Astrocyte (in vitro differentiated cells and primary cell): ENCODE measurements at regions not wholly inside any gene's neighbourhood (a gene's known extent, or its start where the extent isn't known, plus 50 kb on each side); places are given as distances from the start of the nearest gene placed in this dataset.

Experiments used
- DNase-seq: peaks from one replicate; pipeline ENCODE4 v3.0.0-alpha.2; 2010; ENCODE audit warnings: low read depth
- FAIRE-seq: peaks from 2 replicates; lab custom pipeline; 2011; peaks lifted over from hg19 to GRCh38; lab: Jason Lieb, UNC
- H2AFZ ChIP-seq: 2 replicates; pipeline ENCODE4 v1.6.0; 2012; ENCODE audit warnings: low read depth, low read length, inconsistent platforms
- H3K27ac ChIP-seq: 2 replicates; pipeline ENCODE4 v1.5.1; 2011; ENCODE audit warnings: low read depth, low read length, inconsistent platforms
- H3K27me3 ChIP-seq: 2 replicates; pipeline ENCODE4 v1.6.0; 2011; ENCODE audit warnings: low read length, inconsistent platforms; ENCODE audit not compliant: insufficient read depth
- H3K36me3 ChIP-seq: 2 replicates; pipeline ENCODE4 v1.5.1; 2011; ENCODE audit warnings: low read length, inconsistent platforms; ENCODE audit not compliant: insufficient read depth
- H3K4me1 ChIP-seq: 2 replicates; pipeline ENCODE4 v1.5.1; 2011; ENCODE audit warnings: low read length, inconsistent platforms; ENCODE audit not compliant: insufficient read depth
- H3K4me2 ChIP-seq: 2 replicates; pipeline ENCODE4 v1.6.0; 2012; ENCODE audit warnings: low read length, inconsistent platforms
- H3K4me3 ChIP-seq: 2 replicates; pipeline ENCODE4 v1.5.1; 2011; ENCODE audit warnings: low read depth, mild to moderate bottlenecking, low read length, inconsistent platforms; ENCODE audit not compliant: insufficient read depth
- H3K79me2 ChIP-seq: 2 replicates; pipeline ENCODE4 v1.6.0; 2012; ENCODE audit warnings: mild to moderate bottlenecking, low read length, inconsistent platforms; ENCODE audit not compliant: insufficient read depth
- H3K9ac ChIP-seq: 2 replicates; pipeline ENCODE4 v1.6.0; 2012; ENCODE audit warnings: mild to moderate bottlenecking, low read length, inconsistent platforms
- H3K9me3 ChIP-seq: 2 replicates; pipeline ENCODE4 v1.5.1; 2012; ENCODE audit warnings: low read depth, mild to moderate bottlenecking, low read length, inconsistent platforms; ENCODE audit not compliant: insufficient read depth
- H4K20me1 ChIP-seq: 2 replicates; pipeline ENCODE4 v1.6.0; 2012; ENCODE audit warnings: low read length, inconsistent platforms; ENCODE audit not compliant: insufficient read depth
- H3K27ac Mint-ChIP-seq: one replicate; pipeline ENCODE4 v1.8.0; 2021; ENCODE audit warnings: mild to moderate bottlenecking, mixed read lengths; ENCODE audit not compliant: unreplicated experiment
- H3K27me3 Mint-ChIP-seq: one replicate; pipeline ENCODE4 v1.8.0; 2021; ENCODE audit warnings: low read depth, mixed read lengths; ENCODE audit not compliant: unreplicated experiment
- H3K36me3 Mint-ChIP-seq: one replicate; pipeline ENCODE4 v1.8.0; 2021; ENCODE audit warnings: low read depth, mixed read lengths; ENCODE audit not compliant: unreplicated experiment
- H3K4me1 Mint-ChIP-seq: one replicate; pipeline ENCODE4 v1.8.0; 2021; ENCODE audit warnings: low read depth, mixed read lengths; ENCODE audit not compliant: unreplicated experiment
- H3K4me3 Mint-ChIP-seq: one replicate; pipeline ENCODE4 v1.8.0; 2021; ENCODE audit warnings: mild to moderate bottlenecking, moderate library complexity, mixed read lengths; ENCODE audit not compliant: unreplicated experiment
- H3K9me3 Mint-ChIP-seq: one replicate; pipeline ENCODE4 v1.8.0; 2021; ENCODE audit warnings: mild to moderate bottlenecking, mixed read lengths; ENCODE audit not compliant: unreplicated experiment
- CTCF ChIP-seq: IDR thresholded peaks from 2 replicates; pipeline ENCODE4 v1.5.1; 2011; ENCODE audit warnings: low read depth, mild to moderate bottlenecking, inconsistent platforms, low read length, moderate library complexity; ENCODE audit not compliant: insufficient read depth
- EZH2 ChIP-seq: IDR thresholded peaks from 2 replicates; pipeline ENCODE4 v1.6.1; 2012; ENCODE audit warnings: mild to moderate bottlenecking, low read length, inconsistent platforms; ENCODE audit not compliant: insufficient read depth

- Histone ChIP-seq H3K27me3 (no peaks in the 10 kb centered on the region), H3K79me2 (no peaks in the 10 kb centered on the region), H3K9me3 (peaks cover 7% of the 10 kb centered on the region), H2AFZ (no peak overlapping the region), H3K27ac (no peak overlapping the region), H4K20me1 (no peaks in the 10 kb centered on the region), H3K4me3 (no peak overlapping the region), H3K36me3 (no peaks in the 10 kb centered on the region), H3K4me1 (no peaks in the 10 kb centered on the region), H3K9ac (no peak overlapping the region), H3K4me2 (no peak overlapping the region)
- DNase-seq = no peak
- H3K9me3 Mint-ChIP-seq = peaks cover 13% of the 10 kb centered on the region
- no peak overlapping the region for H3K27ac Mint-ChIP-seq
- no peak overlapping the region for H3K4me3 Mint-ChIP-seq
- H3K27me3 Mint-ChIP-seq = no peaks in the 10 kb centered on the region
- no peaks in the 10 kb centered on the region for H3K36me3 Mint-ChIP-seq
- no peak for TF ChIP-seq EZH2
- no peak for TF ChIP-seq CTCF
- H3K4me1 Mint-ChIP-seq = no peaks in the 10 kb centered on the region
- FAIRE-seq = peak; percentile 64
Measured at GRCh38 chr10:108721874-108722273, 1201.4 kb downstream of the XPNPEP1 start.

GRCh38 chr10:108716352-108716751 lies 1207.0 kb downstream of the XPNPEP1 start:
- H3K4me3 ChIP-seq = no peak overlapping the region
- no peaks in the 10 kb centered on the region for H3K79me2 ChIP-seq
- no peaks in the 10 kb centered on the region for H4K20me1 ChIP-seq
- H3K36me3 ChIP-seq = no peaks in the 10 kb centered on the region
- H3K9ac ChIP-seq = no peak overlapping the region
- FAIRE-seq (no peak), DNase-seq (no peak)
- H3K9me3 Mint-ChIP-seq = peaks cover 9% of the 10 kb centered on the region
- H3K27me3 ChIP-seq = no peaks in the 10 kb centered on the region
- no peak for TF ChIP-seq CTCF
- TF ChIP-seq EZH2 = no peak
- no peak overlapping the region for H3K4me3 Mint-ChIP-seq
- H3K27ac Mint-ChIP-seq = no peak overlapping the region
- H3K27me3 Mint-ChIP-seq = no peaks in the 10 kb centered on the region
- peaks cover 4% of the 10 kb centered on the region for H3K4me1 Mint-ChIP-seq
- no peaks in the 10 kb centered on the region for H3K36me3 Mint-ChIP-seq
- H3K27ac ChIP-seq = no peak overlapping the region
- H3K4me2 ChIP-seq = no peak overlapping the region
- no peaks in the 10 kb centered on the region for H3K4me1 ChIP-seq
- H3K9me3 ChIP-seq = peaks cover 9% of the 10 kb centered on the region
- no peak overlapping the region for H2AFZ ChIP-seq

- Histone ChIP-seq H4K20me1 (no peaks in the 10 kb centered on the region), H3K4me3 (no peak overlapping the region), H3K4me1 (no peaks in the 10 kb centered on the region), H3K4me2 (no peak overlapping the region), H3K27me3 (no peaks in the 10 kb centered on the region), H3K36me3 (no peaks in the 10 kb centered on the region), H2AFZ (no peak overlapping the region), H3K27ac (no peak overlapping the region), H3K9ac (no peak overlapping the region), H3K9me3 (peaks cover 2% of the 10 kb centered on the region), H3K79me2 (no peaks in the 10 kb centered on the region)
- Mint-ChIP-seq H3K36me3 (no peaks in the 10 kb centered on the region), H3K27ac (no peak overlapping the region), H3K27me3 (no peaks in the 10 kb centered on the region), H3K4me3 (no peak overlapping the region), H3K9me3 (peaks cover 9% of the 10 kb centered on the region), H3K4me1 (peaks cover 5% of the 10 kb centered on the region)
- no peak for TF ChIP-seq CTCF
- no peak for TF ChIP-seq EZH2
- no peak for FAIRE-seq
- no peak for DNase-seq
Measured at GRCh38 chr10:108709927-108710722, 1213.2 kb downstream of the XPNPEP1 start.
